ENCODE measurements at regions not wholly inside any gene's neighbourhood (a gene's known extent, or its start where the extent isn't known, plus 50 kb on each side); places are given as distances from the start of the nearest gene placed in this dataset.

- Histone ChIP-seq H3K4me1 (ENCODE audit: low read depth) (peaks cover 11% of the 10 kb centered on the region), H3K27me3 (no peaks in the 10 kb centered on the region), H3K4me3 (no peak overlapping the region), H3K36me3 (no peaks in the 10 kb centered on the region), H3K27ac (no peak overlapping the region), H3K9me3 (ENCODE audit: low read depth) (no peaks in the 10 kb centered on the region)
- DNase-seq (ENCODE audit: low read depth in 1 of 2, low spot score in 1 of 2) = no peak
- TF ChIP-seq, protein P1, sequence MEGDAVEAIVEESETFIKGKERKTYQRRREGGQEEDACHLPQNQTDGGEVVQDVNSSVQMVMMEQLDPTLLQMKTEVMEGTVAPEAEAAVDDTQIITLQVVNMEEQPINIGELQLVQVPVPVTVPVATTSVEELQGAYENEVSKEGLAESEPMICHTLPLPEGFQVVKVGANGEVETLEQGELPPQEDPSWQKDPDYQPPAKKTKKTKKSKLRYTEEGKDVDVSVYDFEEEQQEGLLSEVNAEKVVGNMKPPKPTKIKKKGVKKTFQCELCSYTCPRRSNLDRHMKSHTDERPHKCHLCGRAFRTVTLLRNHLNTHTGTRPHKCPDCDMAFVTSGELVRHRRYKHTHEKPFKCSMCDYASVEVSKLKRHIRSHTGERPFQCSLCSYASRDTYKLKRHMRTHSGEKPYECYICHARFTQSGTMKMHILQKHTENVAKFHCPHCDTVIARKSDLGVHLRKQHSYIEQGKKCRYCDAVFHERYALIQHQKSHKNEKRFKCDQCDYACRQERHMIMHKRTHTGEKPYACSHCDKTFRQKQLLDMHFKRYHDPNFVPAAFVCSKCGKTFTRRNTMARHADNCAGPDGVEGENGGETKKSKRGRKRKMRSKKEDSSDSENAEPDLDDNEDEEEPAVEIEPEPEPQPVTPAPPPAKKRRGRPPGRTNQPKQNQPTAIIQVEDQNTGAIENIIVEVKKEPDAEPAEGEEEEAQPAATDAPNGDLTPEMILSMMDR (IDR thresholded peaks at IDR 0.05; ENCODE audit: low read depth, low read length) = no peak
Measured at GRCh38 chr2:157194844-157195243, 62.7 kb upstream of the GALNT5 start.

DNA sequence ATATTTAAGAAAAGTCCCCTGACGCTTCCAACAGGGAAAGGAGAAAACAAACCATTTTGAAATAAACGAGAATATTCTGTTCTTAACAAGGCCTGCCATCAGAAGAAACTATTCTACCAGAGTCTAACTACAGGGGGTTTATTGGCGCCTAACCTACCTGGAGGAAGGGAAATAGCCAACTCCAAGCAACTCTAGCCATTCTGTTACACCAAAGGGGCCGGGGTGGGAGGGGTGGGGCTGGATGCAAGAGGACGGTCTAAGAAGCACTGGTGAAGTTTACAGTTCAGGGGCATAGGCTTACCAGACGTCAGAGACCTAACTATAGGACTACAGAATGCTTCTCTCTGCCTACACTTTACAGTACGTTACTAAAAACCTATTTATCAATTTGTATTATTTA is 60.5 kb upstream of the GALNT5 start:
- Histone ChIP-seq H3K36me3 (no peaks in the 10 kb centered on the region), H3K4me1 (ENCODE audit: low read depth) (peaks cover 11% of the 10 kb centered on the region), H3K4me3 (no peak overlapping the region), H3K9me3 (ENCODE audit: low read depth) (no peaks in the 10 kb centered on the region), H3K27me3 (no peaks in the 10 kb centered on the region), H3K27ac (no peak overlapping the region)
- DNase-seq (ENCODE audit: low read depth in 1 of 2, low spot score in 1 of 2) = peak in 1 of 2 donors; percentile 8
- TF ChIP-seq, protein P1 (IDR thresholded peaks at IDR 0.05; ENCODE audit: low read depth, low read length) = no peak

- H3K9me3 ChIP-seq (ENCODE audit: low read depth) = no peaks in the 10 kb centered on the region
- H3K4me1 ChIP-seq (ENCODE audit: low read depth) = peaks cover 10% of the 10 kb centered on the region
- no peaks in the 10 kb centered on the region for H3K27me3 ChIP-seq
- H3K36me3 ChIP-seq = no peaks in the 10 kb centered on the region
- TF ChIP-seq, protein P1 (IDR thresholded peaks at IDR 0.05; ENCODE audit: low read depth, low read length) = no peak
- H3K4me3 ChIP-seq = no peak overlapping the region
- no peak overlapping the region for H3K27ac ChIP-seq
- no peak for DNase-seq (ENCODE audit: low read depth in 1 of 2, low spot score in 1 of 2)
Measured at GRCh38 chr2:157197848-157198247, 59.7 kb upstream of the GALNT5 start.

- no peak for DNase-seq (ENCODE audit: low read depth in 1 of 2, low spot score in 1 of 2)
- Histone ChIP-seq H3K27me3 (no peaks in the 10 kb centered on the region), H3K36me3 (no peaks in the 10 kb centered on the region), H3K9me3 (ENCODE audit: low read depth) (no peaks in the 10 kb centered on the region), H3K27ac (no peak overlapping the region), H3K4me3 (no peak overlapping the region), H3K4me1 (ENCODE audit: low read depth) (no peaks in the 10 kb centered on the region)
- TF ChIP-seq, protein P1 (IDR thresholded peaks at IDR 0.05; ENCODE audit: low read depth, low read length) = no peak
Measured at GRCh38 chr2:157203651-157204050, 53.9 kb upstream of the GALNT5 start.

- Histone ChIP-seq H3K4me1 (ENCODE audit: low read depth) (no peaks in the 10 kb centered on the region), H3K36me3 (no peaks in the 10 kb centered on the region), H3K9me3 (ENCODE audit: low read depth) (no peaks in the 10 kb centered on the region), H3K4me3 (no peak overlapping the region), H3K27me3 (no peaks in the 10 kb centered on the region), H3K27ac (no peak overlapping the region)
- no peak for DNase-seq (ENCODE audit: low read depth in 1 of 2, low spot score in 1 of 2)
- TF ChIP-seq, protein P1 (IDR thresholded peaks at IDR 0.05; ENCODE audit: low read depth, low read length) = no peak
Measured at GRCh38 chr2:157204401-157204800, 53.1 kb upstream of the GALNT5 start.

GRCh38 chr2:157206916-157207315 is 50.6 kb upstream of the GALNT5 start:
- no peak for DNase-seq (ENCODE audit: low read depth in 1 of 2, low spot score in 1 of 2)
- H3K4me3 ChIP-seq = no peak overlapping the region
- no peaks in the 10 kb centered on the region for H3K36me3 ChIP-seq
- TF ChIP-seq, protein P1 (IDR thresholded peaks at IDR 0.05; ENCODE audit: low read depth, low read length) = no peak
- H3K4me1 ChIP-seq (ENCODE audit: low read depth) = no peaks in the 10 kb centered on the region
- no peak overlapping the region for H3K27ac ChIP-seq
- H3K9me3 ChIP-seq (ENCODE audit: low read depth) = no peaks in the 10 kb centered on the region
- no peaks in the 10 kb centered on the region for H3K27me3 ChIP-seq

All from cardiac muscle cell (in vitro differentiated cells and primary cell).